ENCODE measurements at regions not wholly inside any gene's neighbourhood (a gene's known extent, or its start where the extent isn't known, plus 50 kb on each side); places are given as distances from the start of the nearest gene placed in this dataset.

DNA sequence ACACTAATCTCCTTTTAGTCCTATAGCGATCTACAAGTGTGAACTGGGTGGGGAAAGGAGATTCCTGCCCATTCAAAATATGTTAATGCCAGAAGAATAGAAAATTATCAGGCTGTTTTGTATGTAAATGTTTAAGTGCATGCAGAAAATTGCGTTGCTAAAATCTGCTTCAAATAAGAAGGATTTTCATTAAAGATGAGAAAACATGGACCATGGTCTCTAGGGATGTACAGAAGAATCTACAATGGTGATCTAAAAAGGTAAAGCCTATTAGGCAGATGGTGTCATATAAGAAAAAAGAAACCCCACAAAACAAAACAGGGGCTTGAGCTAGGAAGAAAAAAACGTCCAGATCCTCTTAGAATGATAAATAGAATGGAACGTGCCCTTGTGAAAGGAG, 287.5 kb upstream of the ROBO1 start:
- no peak for TF ChIP-seq POLR2A (IDR thresholded peaks at IDR 0.05)
- no peak for TF ChIP-seq CTCF (IDR thresholded peaks at IDR 0.05)
